Right lobe of liver (tissue), 6 donors: ENCODE measurements at regions not wholly inside any gene's neighbourhood (a gene's known extent, or its start where the extent isn't known, plus 50 kb on each side); places are given as distances from the start of the nearest gene placed in this dataset.

ENCODE experiments used
- ATAC-seq, 4 donors: fragments of 200-7000 bp; cut with Tn5 transposase; one replicate each; pipeline ENCODE4 v1.9.1; 2020; ENCODE audit warnings: mild to moderate bottlenecking in 4 of 4, moderate library complexity in 4 of 4
- DNase-seq, 3 donors: peaks; one replicate each; pipeline ENCODE4 v3.0.0-alpha.2; 2020
- H3K27ac ChIP-seq, 3 donors: fragments of 200-600 bp; one replicate each; pipeline ENCODE4 v1.8.0; 2022
- H3K27me3 ChIP-seq, 2 donors: fragments of 200-600 bp; one replicate each; pipeline ENCODE4 v1.8.0; 2022
- H3K36me3 ChIP-seq, 4 donors: fragments of 200-600 bp; sonication (generic) in 1 of 4; one replicate each; pipeline versions ENCODE4 v1.5.1 to v1.8.0; 2017 to 2022; ENCODE audit warnings: control low read depth in 1 of 4
- H3K4me1 ChIP-seq, 4 donors: fragments of 200-600 bp; sonication (generic) in 1 of 4; one replicate each; pipeline versions ENCODE4 v1.5.1 to v1.8.0; 2017 to 2022; ENCODE audit warnings: control low read depth in 1 of 4
- H3K4me3 ChIP-seq, 3 donors: fragments of 200-600 bp; one replicate each; pipeline ENCODE4 v1.8.0; 2022
- H3K9me3 ChIP-seq, 4 donors: fragments of 200-600 bp; sonication (generic) in 1 of 4; one replicate each; pipeline versions ENCODE4 v1.5.1 to v1.8.0; 2017 to 2022; ENCODE audit warnings: control low read depth in 1 of 4
- CTCF ChIP-seq, 4 donors: fragments of 200-600 bp in 3 of 4; fragments of 450-650 bp in 1 of 4; IDR thresholded peaks; one replicate each; pipeline versions ENCODE4 v1.5.1 to v1.8.0; 2016 to 2022; ENCODE audit warnings: antibody characterized with exemption in 4 of 4, mild to moderate bottlenecking in 2 of 4
- POLR2A ChIP-seq: fragments of 450-650 bp; IDR thresholded peaks from one replicate; pipeline ENCODE4 v1.6.1; 2017; ENCODE audit warnings: antibody characterized with exemption, mild to moderate bottlenecking
- WGBS: methylation state at CpG from one replicate; pipeline ENCODE4 v1.1.6; 2018; ENCODE audit warnings: low coverage, low lambda C conversion rate; ENCODE audit not compliant: insufficient coverage; ENCODE audit errors: missing lambda C conversion rate; 5-methylcytosine and 5-hydroxymethylcytosine counted together
- intact Hi-C, 2 donors: fragments of 100-400 bp; cut with DNase I; formaldehyde crosslinking; loops; one replicate each; pipeline versions ENCODE4 v1.11.2 to v1.14.1; 2022
- donor health status: DM: no; HTN: yes; CAD: no.
- donor health status: DM: no; HTN: no; CAD: no.
- donor health status: DM: no; HTN: no; CAD: no.
- donor health status: DM: no; HTN: yes; CAD: no.
- donor health status: DM: no; HTN: yes; CAD: no.

DNA sequence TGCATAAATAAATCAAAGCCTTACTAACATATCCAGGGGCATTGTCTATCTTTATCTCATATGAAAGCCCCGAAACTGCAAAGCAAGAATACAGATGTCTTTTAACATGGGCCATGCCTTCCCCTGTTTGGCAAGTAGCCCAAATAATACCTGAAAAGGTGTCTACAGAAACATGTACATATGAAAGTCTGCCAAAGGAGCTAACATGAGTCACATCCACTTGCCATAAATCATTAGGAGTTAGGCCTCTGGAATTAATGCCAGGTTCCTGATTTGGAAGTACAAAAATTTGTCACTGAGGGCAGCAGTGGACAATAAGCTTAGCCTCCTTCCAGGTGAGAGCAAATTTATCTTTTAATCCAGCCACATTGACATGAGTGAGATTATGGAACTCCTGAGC, 85.5 kb upstream of the PGR start:
- WGBS = 100% methylated on average over 1 of the region's 1 CpG
- Histone ChIP-seq H3K9me3 (no peaks in the 10 kb centered on the region), H3K36me3 (no peaks in the 10 kb centered on the region), H3K4me1 (peaks cover 0 to 3% (median 0%) of the 10 kb centered on the region in 4 donors), H3K27ac (no peak overlapping the region), H3K27me3 (no peaks in the 10 kb centered on the region), H3K4me3 (no peak overlapping the region)
- intact Hi-C loops = no loop called here
- no peak for TF ChIP-seq POLR2A
- no peak for TF ChIP-seq CTCF (IDR thresholded peaks at IDR 0.05)
- ATAC-seq (no peak), DNase-seq (no peak)

DNA sequence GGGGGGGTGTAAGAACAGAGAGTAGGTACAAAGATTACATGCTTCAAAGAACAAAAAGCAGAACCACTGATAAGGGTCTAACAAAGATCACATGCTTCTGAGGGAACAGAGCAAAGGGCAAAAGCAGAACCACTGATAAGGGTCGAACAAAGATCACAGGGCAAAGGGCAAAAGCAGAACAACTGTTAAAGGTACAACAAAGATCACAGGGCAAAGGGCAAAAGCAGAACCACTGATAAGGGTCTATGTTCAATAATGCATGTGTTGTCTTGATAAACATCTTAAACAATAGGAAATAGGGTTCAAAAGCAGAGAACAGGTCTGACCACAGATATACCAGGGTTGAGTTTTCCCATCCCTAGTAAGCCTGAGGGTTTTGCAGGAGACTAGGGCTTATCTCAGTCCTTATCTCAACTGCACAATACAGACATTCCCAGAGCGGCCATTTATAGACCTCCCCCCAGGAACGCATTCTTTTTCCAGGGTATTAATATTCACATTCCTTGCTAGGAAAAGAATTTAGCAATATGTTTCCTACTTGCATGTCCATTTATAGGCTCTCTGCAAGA, 81.9 kb upstream of the PGR start:
- no peak for TF ChIP-seq POLR2A
- no peak for TF ChIP-seq CTCF (IDR thresholded peaks at IDR 0.05)
- Histone ChIP-seq H3K4me1 (no peaks in the 10 kb centered on the region), H3K9me3 (no peaks in the 10 kb centered on the region), H3K36me3 (no peaks in the 10 kb centered on the region), H3K27me3 (no peaks in the 10 kb centered on the region), H3K27ac (no peak overlapping the region), H3K4me3 (no peak overlapping the region)
- no peak for ATAC-seq
- WGBS = 59% methylated on average over 2 of the region's 3 CpGs
- no peak for DNase-seq
- intact Hi-C loops = no loop called here

GRCh38 chr11:101202614-101203013, 73.0 kb upstream of the PGR start:
- intact Hi-C loops = no loop called here
- Histone ChIP-seq H3K27me3 (no peaks in the 10 kb centered on the region), H3K4me3 (no peak overlapping the region), H3K36me3 (no peaks in the 10 kb centered on the region), H3K4me1 (no peaks in the 10 kb centered on the region), H3K27ac (no peak overlapping the region), H3K9me3 (no peaks in the 10 kb centered on the region)
- no peak for TF ChIP-seq CTCF (IDR thresholded peaks at IDR 0.05)
- no peak for TF ChIP-seq POLR2A
- ATAC-seq (no peak), DNase-seq (no peak)

- Histone ChIP-seq H3K4me1 (no peaks in the 10 kb centered on the region), H3K9me3 (no peaks in the 10 kb centered on the region), H3K27me3 (no peaks in the 10 kb centered on the region), H3K4me3 (no peak overlapping the region), H3K36me3 (no peaks in the 10 kb centered on the region), H3K27ac (no peak overlapping the region)
- DNase-seq (no peak), ATAC-seq (no peak)
- intact Hi-C loops = no loop called here
- WGBS = 72% methylated on average over 2 of the region's 2 CpGs
- TF ChIP-seq POLR2A (no peak), CTCF (IDR thresholded peaks at IDR 0.05) (no peak)
Observed at GRCh38 chr11:101199416-101199815, 69.8 kb upstream of the PGR start.

DNA sequence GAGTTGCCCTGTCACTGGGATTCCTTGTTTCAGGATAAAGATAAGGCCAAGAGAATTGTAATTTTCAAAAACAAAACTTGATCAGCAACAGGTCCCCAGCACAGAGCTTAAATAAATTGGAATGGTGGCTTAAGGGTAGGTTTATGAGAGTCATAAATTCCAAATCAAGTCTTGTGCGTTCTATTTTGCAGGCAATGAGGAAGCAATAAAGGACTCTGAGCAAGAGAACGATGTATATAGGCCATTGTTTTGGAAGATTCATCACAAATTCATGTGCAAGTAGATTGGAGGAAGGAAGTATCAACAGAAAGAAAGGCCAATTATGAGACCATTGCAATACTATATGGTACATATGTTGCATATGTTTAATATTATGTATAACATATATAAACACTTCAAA, 65.7 kb upstream of the PGR start:
- H3K27me3 ChIP-seq = no peaks in the 10 kb centered on the region
- intact Hi-C loops = no loop called here
- no peaks in the 10 kb centered on the region for H3K9me3 ChIP-seq
- no peak overlapping the region for H3K4me3 ChIP-seq
- TF ChIP-seq CTCF (IDR thresholded peaks at IDR 0.05) (no peak), POLR2A (no peak)
- no peak overlapping the region for H3K27ac ChIP-seq
- WGBS = 41% methylated on average over 2 of the region's 2 CpGs
- DNase-seq (no peak), ATAC-seq (no peak)
- H3K36me3 ChIP-seq = no peaks in the 10 kb centered on the region
- no peaks in the 10 kb centered on the region for H3K4me1 ChIP-seq
